ENCODE measurements at regions not wholly inside any gene's neighbourhood (a gene's known extent, or its start where the extent isn't known, plus 50 kb on each side); places are given as distances from the start of the nearest gene placed in this dataset.
"Not testable (repeated sequence)": the region's sequence is repeated elsewhere in the genome, so short reads cannot be mapped to it uniquely, and the experiment has no call there.

GRCh38 chr1:223951551-223951950 is 105.8 kb upstream of the TP53BP2 start:
- not testable (repeated sequence) for TF ChIP-seq MYC, CTCF (IDR thresholded peaks at IDR 0.05; ENCODE audit: low read depth, low read length)
